GM19463 (cell line): ENCODE measurements at regions not wholly inside any gene's neighbourhood (a gene's known extent, or its start where the extent isn't known, plus 50 kb on each side); places are given as distances from the start of the nearest gene placed in this dataset.
"Not testable (repeated sequence)": the region's sequence is repeated elsewhere in the genome, so short reads cannot be mapped to it uniquely, and the experiment has no call there.

Source experiments
- ATAC-seq: cut with Tn5 transposase; IDR thresholded peaks from one replicate; pipeline ENCODE4 v1.9.1; 2021; ENCODE audit warnings: mild to moderate bottlenecking, moderate library complexity; ENCODE audit not compliant: unreplicated experiment

GRCh38 chr11:71130106-71130505, 122.3 kb downstream of the SHANK2 start:
- ATAC-seq = no peak

DNA sequence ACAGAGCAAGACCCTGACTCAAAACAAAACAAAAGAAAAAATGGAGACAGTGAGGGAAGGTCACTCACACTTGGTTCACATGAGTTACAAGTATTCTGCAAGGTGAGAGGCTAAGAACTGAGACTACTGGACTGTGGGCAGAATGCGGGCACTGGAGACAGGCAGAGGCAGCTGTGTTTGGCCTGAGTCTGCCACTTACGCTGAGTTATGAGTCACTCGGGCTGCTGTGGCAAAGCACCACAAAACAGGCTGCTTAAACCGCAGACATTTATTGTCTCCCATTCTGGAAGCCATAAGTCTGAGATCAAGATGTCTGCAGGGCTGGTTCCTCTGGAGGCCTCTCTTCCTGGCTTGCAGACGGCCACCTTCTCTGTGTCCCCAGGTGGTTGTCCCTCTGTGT, 122.8 kb downstream of the SHANK2 start:
- ATAC-seq = no peak

GRCh38 chr11:71127806-71128205, 124.6 kb downstream of the SHANK2 start:
- ATAC-seq = no peak

GRCh38 chr11:71126401-71126800, 126.0 kb downstream of the SHANK2 start:
- not testable (repeated sequence) for ATAC-seq

- ATAC-seq = no peak
Observed at GRCh38 chr11:71125150-71125549, 127.2 kb downstream of the SHANK2 start.

DNA sequence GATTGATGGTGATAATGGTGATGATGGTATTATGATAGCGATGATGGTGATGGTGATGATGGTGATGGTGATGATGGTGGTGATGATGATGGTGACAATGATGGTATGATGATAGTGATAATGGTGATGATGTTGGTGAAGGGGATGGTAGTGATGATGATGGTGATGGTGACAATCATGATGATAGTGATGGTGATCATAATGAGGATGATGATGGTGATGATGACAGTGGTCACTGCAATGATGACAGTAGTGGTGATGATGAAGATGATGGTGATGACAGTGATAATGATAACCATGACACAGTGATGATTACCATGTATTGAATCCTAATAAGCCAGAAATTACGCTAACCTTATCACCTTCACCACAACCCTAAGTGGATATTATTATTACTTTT, 128.2 kb downstream of the SHANK2 start:
- no peak for ATAC-seq

- no peak for ATAC-seq
Observed at GRCh38 chr11:71120471-71120896, 131.9 kb downstream of the SHANK2 start.

DNA sequence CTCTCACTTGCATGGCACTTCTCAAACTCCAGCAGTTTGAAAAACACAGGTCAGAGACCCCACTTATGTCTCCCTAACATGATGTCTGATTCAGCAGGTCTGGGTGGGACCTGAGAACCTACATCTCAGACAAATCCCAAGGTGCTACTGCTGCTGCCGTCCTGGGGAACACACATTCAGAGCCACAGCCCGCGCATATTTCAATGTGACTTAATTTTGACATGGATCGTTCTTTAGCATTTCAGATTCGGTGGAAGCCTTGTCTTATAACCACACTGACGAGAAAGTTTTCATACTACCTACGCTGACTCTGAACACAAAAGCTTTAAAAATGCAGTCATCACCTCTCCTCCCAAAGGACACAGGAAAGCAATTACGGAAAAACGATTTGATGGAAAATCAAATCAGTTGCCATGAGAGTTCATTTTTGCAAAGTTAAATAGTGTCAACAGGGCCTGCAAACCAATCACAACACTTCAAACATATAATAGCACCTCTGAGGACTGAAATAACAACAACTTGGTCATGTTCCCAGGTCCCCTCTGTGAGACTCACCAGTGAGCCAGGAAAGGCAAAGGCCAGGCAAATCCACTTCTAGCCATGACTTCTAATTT, 132.6 kb downstream of the SHANK2 start:
- no peak for ATAC-seq

- no peak for ATAC-seq
Observed at GRCh38 chr11:71118671-71119250, 133.6 kb downstream of the SHANK2 start.

- no peak for ATAC-seq
Observed at GRCh38 chr11:71117311-71117710, 135.1 kb downstream of the SHANK2 start.

DNA sequence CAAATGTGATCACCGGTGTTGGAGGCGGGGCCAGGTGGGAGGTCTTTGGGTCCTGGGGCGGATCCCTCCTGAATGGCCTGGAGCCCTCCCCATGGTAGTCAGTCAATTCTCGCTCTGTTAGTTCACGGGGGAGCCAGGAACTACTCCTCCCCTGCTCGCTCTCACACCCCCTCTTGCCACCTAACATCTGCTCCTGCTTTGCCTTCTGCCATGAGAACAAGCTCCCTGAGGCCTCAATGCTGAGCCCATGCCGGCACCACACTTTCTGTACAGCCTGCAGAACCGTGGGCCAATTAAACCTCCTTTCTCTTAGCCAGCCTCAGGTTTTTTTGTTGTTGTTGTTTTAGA, 135.7 kb downstream of the SHANK2 start:
- ATAC-seq = no peak

DNA sequence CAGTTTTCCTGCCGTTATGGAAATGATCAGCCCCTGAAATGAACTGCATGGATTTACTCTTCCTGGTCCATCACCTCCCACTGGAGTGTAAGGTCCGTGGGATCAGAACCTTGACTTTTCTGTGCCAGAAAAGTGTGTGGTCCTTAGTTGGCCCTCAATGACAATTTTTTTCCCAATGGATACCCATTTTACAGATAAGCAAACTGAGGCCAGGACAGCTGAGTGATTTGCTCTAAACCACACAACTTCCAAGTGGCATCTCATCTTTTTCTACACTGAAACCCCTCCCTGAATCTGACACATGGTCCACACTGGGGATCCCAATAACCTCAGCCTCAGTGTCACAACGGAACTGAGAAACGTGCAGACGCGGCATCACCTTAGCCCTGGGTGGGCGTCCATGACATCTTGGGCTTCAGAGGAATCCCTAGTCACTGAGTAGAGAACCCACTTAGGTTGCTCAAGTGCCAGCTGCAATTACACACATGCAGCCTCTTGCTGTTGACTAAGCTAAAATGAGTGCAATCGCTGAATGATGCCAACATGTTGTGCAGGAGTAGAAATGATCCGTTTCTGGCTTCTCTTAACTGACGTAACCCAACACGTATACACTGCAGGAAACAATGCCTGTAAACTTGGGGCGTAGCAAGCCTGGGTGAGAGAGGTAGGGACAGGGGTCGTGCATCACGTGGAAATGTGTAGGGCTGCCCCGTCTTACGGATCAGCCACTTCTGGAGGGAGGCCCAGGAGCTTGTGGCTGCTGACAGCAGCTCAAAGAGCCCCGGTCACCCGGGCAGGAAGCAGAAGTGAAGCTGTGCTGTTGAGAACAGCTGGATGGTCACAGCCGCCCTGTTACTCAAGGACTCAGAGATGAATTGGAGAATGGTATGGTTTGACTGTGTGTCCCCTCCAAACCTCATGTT, 136.3 kb downstream of the SHANK2 start:
- ATAC-seq = no peak

- no peak for ATAC-seq
Observed at GRCh38 chr11:71114124-71114851, 138.1 kb downstream of the SHANK2 start.

GRCh38 chr11:71112990-71113389, 139.4 kb downstream of the SHANK2 start:
- no peak for ATAC-seq

GRCh38 chr11:71112454-71112853, 139.9 kb downstream of the SHANK2 start:
- no peak for ATAC-seq

GRCh38 chr11:71109586-71109985, 142.8 kb downstream of the SHANK2 start:
- no peak for ATAC-seq

DNA sequence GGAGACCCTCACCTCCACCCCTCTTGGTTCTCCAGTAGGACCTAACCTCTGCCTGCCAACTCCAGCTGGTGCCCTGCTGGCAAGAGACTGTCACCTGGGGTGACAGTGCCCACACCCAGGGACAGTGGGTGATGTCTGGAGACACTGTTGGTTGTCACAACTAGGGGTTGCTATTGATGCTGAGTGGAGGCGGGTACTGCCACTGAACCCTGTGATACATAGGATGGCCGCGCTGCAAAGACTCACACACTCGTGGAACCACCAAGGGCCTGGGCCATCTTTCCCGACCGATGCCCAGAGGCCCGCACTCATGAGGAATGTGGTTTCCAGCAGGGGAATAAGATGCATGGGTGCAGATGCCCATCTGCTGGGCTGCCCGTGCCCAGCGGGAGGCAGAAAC, 143.2 kb downstream of the SHANK2 start:
- no peak for ATAC-seq

DNA sequence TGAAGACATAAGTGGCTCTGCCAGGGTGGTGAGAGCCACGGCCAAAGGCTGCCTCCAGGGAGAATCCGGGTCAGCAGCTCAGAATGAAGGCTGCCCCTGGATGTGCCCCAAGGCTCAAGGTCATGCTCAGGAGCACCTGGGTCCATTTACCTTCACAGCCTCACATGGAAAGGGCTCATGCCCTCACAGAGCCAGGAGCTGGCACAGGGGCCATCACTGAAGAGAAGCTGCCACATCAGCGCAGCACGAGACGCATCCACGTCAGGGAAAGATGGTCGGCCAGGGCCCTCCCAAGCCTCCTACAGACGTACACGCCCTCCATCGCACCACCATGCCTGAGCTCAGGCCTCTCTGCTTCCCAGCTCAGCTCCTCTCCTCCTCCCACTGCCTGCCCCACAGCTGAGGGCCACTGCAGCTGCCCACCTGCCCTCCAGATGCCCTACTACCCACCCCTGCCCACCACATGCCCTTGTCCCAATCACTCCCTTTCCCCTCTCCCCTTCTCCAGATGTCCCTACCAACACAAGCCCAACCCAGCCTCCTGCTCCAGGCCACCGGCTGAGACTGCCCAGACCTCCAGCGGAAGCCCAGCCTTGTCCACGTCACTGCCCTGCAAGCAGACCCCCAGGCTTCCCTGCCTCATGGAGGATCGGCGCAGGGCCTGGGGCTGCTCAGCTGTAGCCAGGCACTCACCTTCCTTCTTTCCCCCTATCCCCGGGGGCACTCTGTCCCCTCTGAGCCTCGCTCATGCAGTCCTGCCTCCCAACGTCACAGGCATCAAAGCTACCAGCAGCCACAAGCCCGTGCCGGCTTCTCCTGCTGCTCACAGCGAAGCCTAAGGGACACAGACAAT, 144.1 kb downstream of the SHANK2 start:
- ATAC-seq = no peak

- no peak for ATAC-seq
Observed at GRCh38 chr11:71106671-71107070, 145.7 kb downstream of the SHANK2 start.

DNA sequence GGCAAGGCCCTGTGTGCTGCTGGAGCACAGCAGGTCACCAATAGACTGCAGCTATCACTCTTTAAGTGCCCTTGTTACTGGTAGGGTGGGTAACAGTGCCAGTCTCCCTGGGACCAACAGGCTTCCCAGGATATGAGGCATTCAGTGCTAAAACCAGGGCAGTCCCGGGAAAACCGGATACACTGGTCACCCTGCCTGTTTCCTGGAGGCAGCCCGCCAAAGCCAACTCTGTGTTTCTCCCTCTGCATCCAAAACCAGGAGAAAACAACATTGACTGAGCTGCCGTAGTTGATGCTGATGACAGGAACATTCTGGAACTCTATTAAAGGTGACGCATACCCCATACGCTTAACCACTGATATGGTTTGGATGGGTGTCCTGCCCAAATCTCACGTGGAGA, 149.1 kb downstream of the SHANK2 start:
- no peak for ATAC-seq
